IPS-15b (cell line): ENCODE measurements at regions not wholly inside any gene's neighbourhood (a gene's known extent, or its start where the extent isn't known, plus 50 kb on each side); places are given as distances from the start of the nearest gene placed in this dataset.
"Not testable (repeated sequence)": the region's sequence is repeated elsewhere in the genome, so short reads cannot be mapped to it uniquely, and the experiment has no call there.

Source experiments
- H3K27me3 ChIP-seq: one replicate; pipeline ENCODE4 v1.6.1; 2013; ENCODE audit warnings: low read length; ENCODE audit not compliant: control insufficient read depth, insufficient read depth
- H3K36me3 ChIP-seq: one replicate; pipeline ENCODE4 v1.6.1; 2013; ENCODE audit warnings: low read length; ENCODE audit not compliant: control insufficient read depth, insufficient read depth
- H3K4me1 ChIP-seq: one replicate; pipeline ENCODE4 v1.6.1; 2013; ENCODE audit warnings: mild to moderate bottlenecking, low read length; ENCODE audit not compliant: control insufficient read depth, insufficient read depth
- H3K4me3 ChIP-seq: one replicate; pipeline ENCODE4 v1.5.1; 2013; ENCODE audit warnings: low read depth, low read length
- H3K9ac ChIP-seq: one replicate; pipeline ENCODE4 v1.6.1; 2013; ENCODE audit warnings: low read depth, mild to moderate bottlenecking, low read length
- H3K9me3 ChIP-seq: one replicate; pipeline ENCODE4 v1.6.1; 2013; ENCODE audit warnings: mild to moderate bottlenecking, low read length; ENCODE audit not compliant: control insufficient read depth, insufficient read depth

- no peak overlapping the region for H3K4me3 ChIP-seq
- no peaks in the 10 kb centered on the region for H3K27me3 ChIP-seq
- no peaks in the 10 kb centered on the region for H3K36me3 ChIP-seq
- H3K9me3 ChIP-seq = peaks cover 6% of the 10 kb centered on the region
- H3K4me1 ChIP-seq = no peaks in the 10 kb centered on the region
- H3K9ac ChIP-seq = no peak overlapping the region
Observed at GRCh38 chr14:106166232-106166631, 639.8 kb downstream of the TMEM121 start.

GRCh38 chr14:106166650-106167204, 640.3 kb downstream of the TMEM121 start:
- H3K9ac ChIP-seq = no peak overlapping the region
- H3K9me3 ChIP-seq = peaks cover 9% of the 10 kb centered on the region
- no peak overlapping the region for H3K4me3 ChIP-seq
- H3K36me3 ChIP-seq = no peaks in the 10 kb centered on the region
- H3K4me1 ChIP-seq = no peaks in the 10 kb centered on the region
- no peaks in the 10 kb centered on the region for H3K27me3 ChIP-seq

- H3K4me1 ChIP-seq = not testable (repeated sequence)
- H3K9me3 ChIP-seq = peaks cover 16% of the 10 kb centered on the region
Observed at GRCh38 chr14:106170163-106170658, 643.8 kb downstream of the TMEM121 start.

GRCh38 chr14:106174206-106174605, 647.8 kb downstream of the TMEM121 start:
- Histone ChIP-seq H3K9ac (no peak overlapping the region), H3K27me3 (no peaks in the 10 kb centered on the region), H3K36me3 (no peaks in the 10 kb centered on the region), H3K4me3 (no peak overlapping the region), H3K4me1 (no peaks in the 10 kb centered on the region), H3K9me3 (peaks cover 21% of the 10 kb centered on the region)

More at GRCh38 chr14:106170163-106170658, 643.8 kb downstream of the TMEM121 start:
- H3K4me3 ChIP-seq, H3K27me3 ChIP-seq, H3K36me3 ChIP-seq, H3K9ac ChIP-seq: not testable (repeated sequence)

- H3K9me3 ChIP-seq = peaks cover 22% of the 10 kb centered on the region
- H3K36me3 ChIP-seq, H3K9ac ChIP-seq, H3K4me1 ChIP-seq, H3K27me3 ChIP-seq, H3K4me3 ChIP-seq: not testable (repeated sequence)
Observed at GRCh38 chr14:106177266-106178246, 651.2 kb downstream of the TMEM121 start.

- no peaks in the 10 kb centered on the region for H3K4me1 ChIP-seq
- H3K4me3 ChIP-seq = no peak overlapping the region
- H3K9ac ChIP-seq = no peak overlapping the region
- H3K9me3 ChIP-seq = peaks cover 17% of the 10 kb centered on the region
- H3K27me3 ChIP-seq = no peaks in the 10 kb centered on the region
- no peaks in the 10 kb centered on the region for H3K36me3 ChIP-seq
Observed at GRCh38 chr14:106179761-106180160, 653.4 kb downstream of the TMEM121 start.

- H3K9me3 ChIP-seq = peaks cover 13% of the 10 kb centered on the region
- H3K36me3 ChIP-seq, H3K27me3 ChIP-seq, H3K4me1 ChIP-seq, H3K4me3 ChIP-seq, H3K9ac ChIP-seq: not testable (repeated sequence)
Observed at GRCh38 chr14:106184771-106185170, 658.4 kb downstream of the TMEM121 start.

GRCh38 chr14:106185174-106185836, 658.9 kb downstream of the TMEM121 start:
- not testable (repeated sequence) for H3K4me1 ChIP-seq, H3K4me3 ChIP-seq, H3K9ac ChIP-seq, H3K36me3 ChIP-seq, H3K27me3 ChIP-seq
- H3K9me3 ChIP-seq = peaks cover 14% of the 10 kb centered on the region

GRCh38 chr14:106185837-106186233, 659.5 kb downstream of the TMEM121 start:
- peaks cover 14% of the 10 kb centered on the region for H3K9me3 ChIP-seq
- no peak overlapping the region for H3K9ac ChIP-seq
- no peaks in the 10 kb centered on the region for H3K27me3 ChIP-seq
- no peak overlapping the region for H3K4me3 ChIP-seq
- H3K4me1 ChIP-seq = no peaks in the 10 kb centered on the region
- no peaks in the 10 kb centered on the region for H3K36me3 ChIP-seq

- Histone ChIP-seq H3K4me3 (no peak overlapping the region), H3K36me3 (no peaks in the 10 kb centered on the region), H3K9ac (no peak overlapping the region), H3K4me1 (no peaks in the 10 kb centered on the region), H3K27me3 (no peaks in the 10 kb centered on the region), H3K9me3 (peaks cover 14% of the 10 kb centered on the region)
Observed at GRCh38 chr14:106187216-106187615, 660.8 kb downstream of the TMEM121 start.

- H3K9me3 ChIP-seq, H3K4me3 ChIP-seq, H3K4me1 ChIP-seq, H3K9ac ChIP-seq, H3K36me3 ChIP-seq, H3K27me3 ChIP-seq: not testable (repeated sequence)
Observed at GRCh38 chr14:106192701-106193100, 666.3 kb downstream of the TMEM121 start.
